ENCODE measurements at regions not wholly inside any gene's neighbourhood (a gene's known extent, or its start where the extent isn't known, plus 50 kb on each side); places are given as distances from the start of the nearest gene placed in this dataset.

DNA sequence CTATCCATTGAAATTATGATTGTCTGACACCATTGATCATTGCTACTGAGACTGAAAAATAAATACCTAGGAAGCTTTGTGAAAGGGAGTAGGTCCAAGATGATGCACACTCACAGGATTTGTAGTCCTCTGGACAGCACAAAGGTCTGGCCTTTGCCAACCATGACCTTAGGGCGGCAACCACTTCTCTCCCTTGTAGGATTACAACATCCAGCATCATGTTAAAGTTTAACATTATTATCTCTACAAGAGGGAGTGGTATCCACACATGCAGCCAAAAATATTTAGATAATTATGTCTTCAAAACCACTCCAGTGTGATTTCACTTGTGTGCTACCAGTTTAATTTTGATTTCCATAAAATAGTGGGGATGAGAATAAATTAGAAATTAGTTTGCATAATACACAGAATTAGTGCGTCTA lies 51.1 kb upstream of the NHSL1 start:
- DNase-seq: peak; percentile 75

- DNase-seq: no peak
Observed at GRCh38 chr6:138554146-138554545, 54.9 kb upstream of the NHSL1 start.

DNA sequence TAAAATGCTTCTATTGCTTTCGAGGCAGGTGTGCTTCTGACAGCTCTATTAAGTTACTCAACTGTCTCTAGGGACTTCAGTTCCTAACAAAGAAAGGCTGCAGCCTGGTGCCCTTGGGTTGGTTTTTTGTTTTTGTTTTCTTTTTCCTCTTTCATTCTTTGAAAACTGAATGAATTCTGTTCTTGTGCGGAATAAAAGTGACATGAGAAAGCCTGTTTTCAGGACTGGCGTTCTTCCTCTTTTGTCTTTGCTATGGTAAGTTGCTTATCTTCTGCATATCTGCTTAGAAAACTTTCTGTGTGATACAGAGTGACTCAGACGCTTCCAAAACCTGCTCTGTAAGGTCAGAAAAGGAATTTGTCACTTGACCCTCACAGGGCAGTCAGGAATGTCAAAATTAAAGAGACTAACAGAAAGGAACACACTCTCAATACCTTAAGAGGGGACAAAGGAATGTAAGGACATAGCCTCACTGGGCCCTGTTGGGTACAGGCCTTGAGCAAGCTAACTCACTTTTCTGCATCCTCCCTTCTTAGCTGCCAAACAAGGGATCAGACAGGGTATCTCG lies 56.2 kb upstream of the NHSL1 start:
- no peak for DNase-seq

GRCh38 chr6:138557147-138557546 lies 57.9 kb upstream of the NHSL1 start:
- no peak for DNase-seq

- DNase-seq: no peak
Observed at GRCh38 chr6:138559143-138559542, 59.8 kb upstream of the NHSL1 start.

DNA sequence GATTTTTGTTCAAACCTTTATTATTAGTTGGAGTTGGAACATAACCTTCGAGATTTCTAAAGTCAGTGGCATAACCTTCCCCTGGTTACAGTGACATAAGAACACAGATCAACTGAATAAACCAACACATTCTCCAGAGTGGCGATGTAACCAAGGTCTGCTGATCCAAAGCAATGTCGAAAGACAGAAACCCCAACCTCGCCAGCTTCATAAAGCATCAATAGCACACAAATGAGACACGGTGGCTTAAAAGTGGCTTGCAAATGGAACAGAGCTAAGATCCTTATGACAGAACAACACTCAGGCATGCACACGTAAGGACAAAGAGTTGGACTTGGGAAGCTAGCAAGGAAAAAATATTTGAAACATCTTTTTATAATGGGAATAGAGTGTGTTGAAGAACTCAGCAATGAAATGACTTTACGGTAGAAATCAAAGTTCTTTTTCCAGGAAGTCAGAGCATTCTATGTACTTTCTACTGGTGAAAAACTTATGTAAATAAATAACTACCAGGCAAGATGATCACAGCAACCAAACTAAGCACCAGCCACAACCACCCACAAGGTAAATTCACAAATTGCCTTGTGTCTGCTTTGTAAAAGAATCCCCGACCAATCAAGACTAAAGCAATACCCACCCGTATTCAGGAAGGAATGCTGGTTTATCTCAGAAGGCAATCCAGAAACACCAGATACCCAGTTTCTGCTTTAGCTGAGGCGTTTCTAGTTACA lies 61.0 kb upstream of the NHSL1 start:
- no peak for DNase-seq

DNA sequence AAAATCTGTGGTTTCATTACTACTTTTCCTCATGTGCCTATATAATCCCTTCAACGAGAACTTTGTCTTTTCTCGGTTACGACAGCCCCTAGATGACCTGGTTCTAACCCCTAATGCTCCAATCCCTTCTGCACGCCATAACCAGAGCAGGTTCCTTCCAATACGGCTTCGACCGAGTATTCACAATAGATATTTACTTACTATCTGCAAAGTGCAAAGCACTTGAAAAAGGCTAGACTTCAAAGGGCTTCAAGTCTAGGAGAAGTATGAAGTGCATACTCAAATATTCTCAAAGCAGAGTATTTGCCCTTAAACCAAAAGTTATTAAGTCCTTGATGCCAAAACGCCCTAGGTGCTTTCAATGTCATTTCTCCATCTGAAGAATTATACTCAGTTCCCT lies 63.4 kb upstream of the NHSL1 start:
- no peak for DNase-seq

- no peak for DNase-seq
Observed at GRCh38 chr6:138563231-138563630, 63.9 kb upstream of the NHSL1 start.

- no peak for DNase-seq
Observed at GRCh38 chr6:138563650-138564049, 64.4 kb upstream of the NHSL1 start.

DNA sequence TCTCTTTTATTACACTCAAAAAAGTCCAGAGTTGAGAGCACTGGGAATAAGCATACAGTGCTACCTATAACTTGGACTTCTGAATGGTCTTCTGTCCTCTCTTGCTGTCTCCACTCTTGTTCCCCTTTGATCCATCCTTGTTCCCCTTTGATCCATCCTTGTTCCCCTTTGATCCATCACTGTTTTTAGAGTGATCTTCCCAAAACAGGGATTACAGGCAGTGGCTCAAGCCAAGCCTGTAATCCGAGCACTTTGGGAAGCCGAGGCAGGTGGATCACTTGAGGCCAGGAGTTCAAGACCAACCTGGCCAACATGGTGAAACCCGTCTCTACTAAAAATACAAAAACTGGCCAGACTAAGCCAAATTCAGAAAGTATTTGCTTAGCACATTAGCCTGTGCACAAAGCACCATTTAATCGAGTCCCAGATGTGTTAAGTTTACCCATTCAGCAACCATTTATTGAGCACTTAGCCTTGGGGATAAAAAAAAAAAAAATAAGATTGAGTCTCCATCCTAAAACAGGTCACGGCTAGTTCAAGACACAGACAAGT lies 65.0 kb upstream of the NHSL1 start:
- DNase-seq: no peak

- DNase-seq: no peak
Observed at GRCh38 chr6:138567052-138567451, 67.8 kb upstream of the NHSL1 start.

DNA sequence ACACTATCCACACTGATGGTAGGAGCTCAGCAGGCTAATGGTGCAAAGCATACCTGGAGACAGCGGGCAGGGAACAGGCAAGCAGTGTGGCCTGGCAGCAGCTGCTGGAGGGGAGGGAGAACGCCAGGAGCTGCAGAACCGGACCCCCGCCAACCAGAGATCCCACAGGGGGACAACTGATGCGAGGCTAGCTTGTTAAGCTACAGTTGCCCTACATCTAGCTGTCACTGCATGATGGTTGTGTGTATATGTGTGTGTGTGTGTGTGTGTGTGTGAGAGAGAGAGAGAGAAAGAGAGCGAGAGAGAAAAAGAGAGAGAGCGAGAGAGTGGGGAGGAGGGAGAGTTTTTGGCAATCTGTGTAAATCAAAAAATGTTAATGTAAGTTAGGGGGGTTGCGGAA lies 69.7 kb upstream of the NHSL1 start:
- DNase-seq: no peak

DNA sequence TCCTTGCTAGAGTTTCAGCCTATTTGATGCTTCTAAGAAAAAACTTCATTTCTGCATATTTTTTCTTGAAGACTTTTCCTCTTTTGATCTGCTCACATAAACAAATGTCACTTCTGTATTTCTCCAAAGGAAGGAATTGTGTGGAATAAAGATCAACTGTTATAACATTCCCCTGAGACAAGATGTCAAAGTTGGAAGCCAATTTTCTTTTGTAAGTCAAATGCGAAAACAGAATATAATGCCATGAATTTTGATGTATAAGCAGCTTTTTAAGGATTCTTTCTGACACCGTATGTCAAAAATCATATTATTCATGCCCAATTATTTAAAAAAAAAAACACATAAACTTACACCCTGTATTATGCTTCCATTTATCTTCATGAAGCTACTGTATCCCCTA lies 70.3 kb upstream of the NHSL1 start:
- DNase-seq: no peak

- peak; percentile 23 for DNase-seq
Observed at GRCh38 chr6:138569970-138570724, 70.9 kb upstream of the NHSL1 start.

GRCh38 chr6:138570725-138571029 lies 71.4 kb upstream of the NHSL1 start:
- DNase-seq: no peak

- peak; percentile 37 for DNase-seq
Observed at GRCh38 chr6:138571181-138571580, 71.9 kb upstream of the NHSL1 start.

DNA sequence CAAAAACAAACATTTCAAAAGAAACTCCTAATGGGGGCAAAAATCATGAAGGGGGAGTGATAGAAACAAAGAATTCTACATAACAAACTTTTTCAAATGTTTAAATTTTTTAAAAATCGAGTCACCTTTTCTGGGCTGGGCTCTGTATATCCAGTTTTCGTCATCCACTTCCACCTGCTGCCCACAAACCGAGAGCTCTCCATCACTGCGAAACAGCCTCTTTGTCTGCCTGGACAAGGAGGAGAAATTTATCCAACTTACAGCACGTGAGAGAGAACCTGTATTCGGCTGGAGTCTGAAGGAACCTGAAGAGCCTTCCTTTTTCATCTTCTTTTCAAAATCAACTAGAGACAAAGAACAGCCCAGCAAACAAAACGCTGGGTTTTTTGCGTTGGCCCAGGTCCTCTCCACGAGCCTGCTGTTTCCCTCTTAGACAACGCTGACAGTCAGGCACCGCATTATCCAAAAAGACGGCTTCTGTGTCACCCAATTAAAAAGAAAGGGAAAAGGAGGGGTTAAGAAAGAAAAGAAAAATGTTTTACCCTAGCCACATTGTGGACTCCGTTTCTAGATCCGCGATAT lies 72.4 kb upstream of the NHSL1 start:
- DNase-seq: peak; percentile 62

DNA sequence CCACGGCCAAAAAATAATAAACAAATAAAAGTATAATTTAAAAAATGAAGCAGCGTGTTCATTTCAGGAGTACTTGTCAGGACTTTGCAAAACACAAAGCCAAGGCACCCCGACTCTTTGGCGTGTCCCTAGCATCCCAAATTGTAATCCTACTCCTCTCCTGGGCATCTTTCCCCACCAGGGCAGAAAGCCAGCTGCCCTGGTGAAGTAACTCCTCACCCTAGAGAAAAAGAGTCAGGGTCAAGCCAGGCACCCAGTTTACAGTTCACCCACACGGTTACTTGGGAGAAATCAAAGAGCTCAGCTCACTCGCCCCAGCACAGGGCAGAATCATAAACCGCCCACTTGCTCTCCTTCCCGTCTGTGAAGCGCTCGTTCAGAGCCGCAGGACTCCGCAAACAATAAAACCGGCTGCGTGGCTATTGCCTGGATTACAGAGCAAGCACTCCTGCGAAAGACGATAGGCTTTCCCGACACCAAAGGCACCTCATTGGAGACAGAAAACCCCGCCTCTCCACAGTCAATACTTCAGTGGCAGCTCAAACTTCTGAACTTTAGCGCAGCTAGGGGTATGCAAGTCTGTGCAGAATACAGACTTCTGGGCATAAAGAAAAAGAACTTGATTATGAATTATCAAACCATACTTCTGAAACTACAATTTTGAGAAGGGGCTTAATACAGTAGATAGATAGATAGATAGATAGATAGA lies 73.0 kb upstream of the NHSL1 start:
- peak; percentile 56 for DNase-seq

DNA sequence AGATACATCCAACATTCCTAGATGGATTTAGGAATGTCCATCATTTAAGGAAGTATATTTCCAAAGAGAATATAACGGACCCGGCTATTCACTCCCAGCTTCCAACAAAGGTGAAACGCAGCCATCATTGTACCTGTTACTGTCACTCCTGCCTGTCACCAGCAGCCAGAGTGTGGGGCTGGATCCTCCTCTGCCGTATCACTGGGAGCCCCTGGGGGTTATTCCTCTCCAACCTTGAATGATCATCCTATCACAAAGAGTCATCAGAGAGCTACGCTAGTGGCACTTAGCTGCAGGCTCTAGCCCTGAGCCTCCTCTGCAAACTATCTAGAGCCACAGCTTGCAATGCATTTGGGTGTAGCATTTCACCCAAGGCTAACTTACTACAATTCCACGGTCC lies 73.6 kb upstream of the NHSL1 start:
- no peak for DNase-seq

- no peak for DNase-seq
Observed at GRCh38 chr6:138575257-138575656, 76.0 kb upstream of the NHSL1 start.

- no peak for DNase-seq
Observed at GRCh38 chr6:138576313-138576712, 77.0 kb upstream of the NHSL1 start.

DNA sequence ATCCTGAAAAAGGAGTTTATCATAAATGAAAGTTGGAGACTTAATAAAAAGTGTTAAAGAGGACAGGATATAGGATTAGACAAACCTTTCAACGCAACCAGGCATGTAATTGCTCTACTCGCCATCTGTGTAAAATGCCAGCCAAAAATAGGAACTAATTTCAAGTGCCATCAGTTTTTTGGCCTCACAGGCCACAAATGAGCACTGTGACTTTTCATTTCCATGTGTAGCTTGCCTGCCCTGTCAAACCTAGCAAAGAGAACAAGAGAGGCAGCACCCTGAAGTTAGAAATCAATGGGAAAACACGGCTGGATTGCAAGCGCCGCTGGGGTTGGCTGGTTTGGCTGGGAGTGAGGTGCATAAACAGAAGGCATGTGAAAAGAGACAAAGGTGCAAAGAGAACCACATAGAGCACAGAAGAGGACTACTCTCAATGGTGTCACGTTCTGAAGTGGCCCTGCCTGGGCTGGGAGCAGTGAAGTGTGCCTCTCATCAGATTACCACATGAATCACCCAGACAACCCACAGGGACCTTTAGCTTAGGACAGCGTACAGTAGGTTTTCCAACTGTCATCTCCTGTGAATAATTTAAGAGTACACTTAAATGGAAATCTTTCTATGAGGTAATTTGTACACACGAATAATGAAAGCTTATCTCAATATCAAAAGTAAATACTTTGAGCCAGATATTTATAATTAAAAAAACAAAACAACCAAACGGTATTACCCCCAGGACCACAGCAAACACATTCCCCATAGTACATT lies 78.0 kb upstream of the NHSL1 start:
- peak; percentile 75 for DNase-seq

Measured in NCI-H526 treated with DMSO at 0.1 percent for 48 hours (cell line).